DND-41 (cell line): ENCODE measurements at regions not wholly inside any gene's neighbourhood (a gene's known extent, or its start where the extent isn't known, plus 50 kb on each side); places are given as distances from the start of the nearest gene placed in this dataset.
"Not testable (repeated sequence)": the region's sequence is repeated elsewhere in the genome, so short reads cannot be mapped to it uniquely, and the experiment has no call there.

ENCODE experiments used
- ATAC-seq: fragments of 200-7000 bp; cut with Tn5 transposase; 3 replicates; pipeline ENCODE4 v1.9.1; 2021; ENCODE audit warnings: low read depth; ENCODE audit not compliant: insufficient read depth
- DNase-seq: peaks from one replicate; pipeline ENCODE4 v3.0.0-alpha.2; 2020
- H2AFZ ChIP-seq: 2 replicates; pipeline ENCODE4 v1.6.0; 2012; ENCODE audit warnings: low read depth, low read length
- H3K27ac ChIP-seq: 2 replicates; pipeline ENCODE4 v1.5.1; 2012; ENCODE audit warnings: low read length, inconsistent platforms
- H3K27me3 ChIP-seq: fragments of 200-600 bp; sonication (generic); 2 replicates; pipeline ENCODE4 v1.6.0; 2012; ENCODE audit warnings: low read length, mild to moderate bottlenecking, inconsistent platforms; ENCODE audit not compliant: insufficient read depth, poor library complexity
- H3K36me3 ChIP-seq: 2 replicates; pipeline ENCODE4 v1.5.1; 2012; ENCODE audit warnings: low read length, inconsistent platforms; ENCODE audit not compliant: insufficient read depth
- H3K4me1 ChIP-seq: 2 replicates; pipeline ENCODE4 v1.5.1; 2012; ENCODE audit warnings: mild to moderate bottlenecking, low read length; ENCODE audit not compliant: insufficient read depth
- H3K4me2 ChIP-seq: 2 replicates; pipeline ENCODE4 v1.6.0; 2012; ENCODE audit warnings: mild to moderate bottlenecking, moderate library complexity, low read length, inconsistent platforms; ENCODE audit not compliant: insufficient read depth
- H3K4me3 ChIP-seq, 2 experiments: fragments of 200-600 bp in 1 of 2; shearing (Covaris generic) in 1 of 2; 2 replicates each; pipeline ENCODE4 v1.5.1; 2012 to 2016; ENCODE audit warnings: inconsistent platforms in 2 of 2, low read length in 2 of 2, mild to moderate bottlenecking in 2 of 2, low read depth in 1 of 2, moderate library complexity in 1 of 2
- H3K79me2 ChIP-seq: 2 replicates; pipeline ENCODE4 v1.6.0; 2012; ENCODE audit warnings: low read length, inconsistent platforms; ENCODE audit not compliant: insufficient read depth
- H3K9ac ChIP-seq: 2 replicates; pipeline ENCODE4 v1.6.0; 2012; ENCODE audit warnings: low read depth, mild to moderate bottlenecking, inconsistent platforms, low read length, moderate library complexity
- H3K9me3 ChIP-seq: 2 replicates; pipeline ENCODE4 v1.5.1; 2012; ENCODE audit warnings: low read length, moderate library complexity, mild to moderate bottlenecking, inconsistent platforms; ENCODE audit not compliant: insufficient read depth, severe bottlenecking
- H4K20me1 ChIP-seq: 2 replicates; pipeline ENCODE4 v1.6.0; 2012; ENCODE audit warnings: low read length; ENCODE audit not compliant: insufficient read depth
- CTCF ChIP-seq: IDR thresholded peaks from 2 replicates; pipeline ENCODE4 v1.5.1; 2012; ENCODE audit warnings: borderline replicate concordance, low read length, moderate library complexity, mild to moderate bottlenecking; ENCODE audit not compliant: poor library complexity, severe bottlenecking; ENCODE audit errors: extremely low read depth
- EZH2 ChIP-seq: IDR thresholded peaks from 3 replicates; pipeline ENCODE4 v1.6.1; 2012; ENCODE audit warnings: borderline replicate concordance, low read depth, mild to moderate bottlenecking, moderate library complexity, low read length, inconsistent platforms; ENCODE audit not compliant: severe bottlenecking

- no peaks in the 10 kb centered on the region for H4K20me1 ChIP-seq
- H3K4me3 ChIP-seq: no peak overlapping the region
- H3K27ac ChIP-seq: no peak overlapping the region
- no peak overlapping the region for H3K9ac ChIP-seq
- H3K79me2 ChIP-seq: no peaks in the 10 kb centered on the region
- no peak for TF ChIP-seq CTCF
- TF ChIP-seq EZH2: no peak
- no peaks in the 10 kb centered on the region for H3K4me1 ChIP-seq
- H3K4me2 ChIP-seq: no peak overlapping the region
- ATAC-seq (no peak), DNase-seq (no peak)
- H3K27me3 ChIP-seq: no peaks in the 10 kb centered on the region
- no peaks in the 10 kb centered on the region for H3K9me3 ChIP-seq
- no peak overlapping the region for H2AFZ ChIP-seq
- no peaks in the 10 kb centered on the region for H3K36me3 ChIP-seq
These were observed 631.0 kb upstream of the STXBP6 start for GRCh38 chr14:25680934-25681333.

- not testable (repeated sequence) for H4K20me1 ChIP-seq, H3K4me2 ChIP-seq, DNase-seq, H3K27me3 ChIP-seq, H2AFZ ChIP-seq, H3K79me2 ChIP-seq, H3K27ac ChIP-seq, H3K4me3 ChIP-seq, H3K9ac ChIP-seq, H3K36me3 ChIP-seq, H3K9me3 ChIP-seq, H3K4me1 ChIP-seq, ATAC-seq
These were observed 630.6 kb upstream of the STXBP6 start for GRCh38 chr14:25680511-25680910.

- Histone ChIP-seq H3K27me3 (no peaks in the 10 kb centered on the region), H3K79me2 (no peaks in the 10 kb centered on the region), H3K9ac (no peak overlapping the region), H3K4me3 (no peak overlapping the region), H3K4me1 (no peaks in the 10 kb centered on the region), H3K27ac (no peak overlapping the region), H3K4me2 (no peak overlapping the region), H2AFZ (no peak overlapping the region), H3K9me3 (no peaks in the 10 kb centered on the region), H4K20me1 (no peaks in the 10 kb centered on the region), H3K36me3 (no peaks in the 10 kb centered on the region)
- TF ChIP-seq CTCF (no peak), EZH2 (no peak)
- DNase-seq (no peak), ATAC-seq (no peak)
These were observed 627.2 kb upstream of the STXBP6 start for GRCh38 chr14:25677111-25677510.

GRCh38 chr14:25667387-25667786 lies 617.4 kb upstream of the STXBP6 start:
- no peak overlapping the region for H3K9ac ChIP-seq
- no peaks in the 10 kb centered on the region for H3K79me2 ChIP-seq
- ATAC-seq: no peak
- TF ChIP-seq EZH2 (no peak), CTCF (no peak)
- H3K27ac ChIP-seq: no peak overlapping the region
- H3K4me3 ChIP-seq: no peak overlapping the region
- DNase-seq: no peak
- no peaks in the 10 kb centered on the region for H3K36me3 ChIP-seq
- no peaks in the 10 kb centered on the region for H3K4me1 ChIP-seq
- no peak overlapping the region for H3K4me2 ChIP-seq
- no peaks in the 10 kb centered on the region for H3K9me3 ChIP-seq
- no peak overlapping the region for H2AFZ ChIP-seq
- H3K27me3 ChIP-seq: no peaks in the 10 kb centered on the region
- no peaks in the 10 kb centered on the region for H4K20me1 ChIP-seq
